ENCODE measurements at regions not wholly inside any gene's neighbourhood (a gene's known extent, or its start where the extent isn't known, plus 50 kb on each side); places are given as distances from the start of the nearest gene placed in this dataset.

GRCh38 chr9:89969156-89969675 lies 364.4 kb downstream of the GADD45G start:
- no peaks in the 10 kb centered on the region for H3K4me1 ChIP-seq (ENCODE audit: control insufficient read depth in 2 of 2, insufficient read depth in 2 of 2, low read length in 1 of 2)
- no peak overlapping the region for H3K4me3 ChIP-seq (ENCODE audit: low read depth in 1 of 2, low read length in 2 of 2)
- WGBS, 2 donors, result 21 to 22% methylated on average over 3 of the region's 3 CpGs
- no peaks in the 10 kb centered on the region for H3K36me3 ChIP-seq (ENCODE audit: control insufficient read depth in 2 of 2, insufficient read depth in 2 of 2, low read length in 1 of 2)
- H3K27ac ChIP-seq (ENCODE audit: low read depth in 2 of 2, low read length in 1 of 2), result no peak overlapping the region
- no peaks in the 10 kb centered on the region for H3K27me3 ChIP-seq (ENCODE audit: control insufficient read depth in 1 of 2, insufficient read depth in 2 of 2, low read length in 2 of 2)
- H3K9me3 ChIP-seq (ENCODE audit: control insufficient read depth in 2 of 2, insufficient read depth in 1 of 2, low read depth in 1 of 2, low read length in 1 of 2), result no peaks in the 10 kb centered on the region

GRCh38 chr9:89969881-89970639 lies 365.2 kb downstream of the GADD45G start:
- H3K4me1 ChIP-seq (ENCODE audit: control insufficient read depth in 2 of 2, insufficient read depth in 2 of 2, low read length in 1 of 2), result no peaks in the 10 kb centered on the region
- H3K36me3 ChIP-seq (ENCODE audit: control insufficient read depth in 2 of 2, insufficient read depth in 2 of 2, low read length in 1 of 2), result no peaks in the 10 kb centered on the region
- H3K4me3 ChIP-seq (ENCODE audit: low read depth in 1 of 2, low read length in 2 of 2), result no peak overlapping the region
- no peak overlapping the region for H3K27ac ChIP-seq (ENCODE audit: low read depth in 2 of 2, low read length in 1 of 2)
- WGBS, 2 donors, result 90 to 94% methylated on average over 11 of the region's 11 CpGs
- no peaks in the 10 kb centered on the region for H3K9me3 ChIP-seq (ENCODE audit: control insufficient read depth in 2 of 2, insufficient read depth in 1 of 2, low read depth in 1 of 2, low read length in 1 of 2)
- no peaks in the 10 kb centered on the region for H3K27me3 ChIP-seq (ENCODE audit: control insufficient read depth in 1 of 2, insufficient read depth in 2 of 2, low read length in 2 of 2)

DNA sequence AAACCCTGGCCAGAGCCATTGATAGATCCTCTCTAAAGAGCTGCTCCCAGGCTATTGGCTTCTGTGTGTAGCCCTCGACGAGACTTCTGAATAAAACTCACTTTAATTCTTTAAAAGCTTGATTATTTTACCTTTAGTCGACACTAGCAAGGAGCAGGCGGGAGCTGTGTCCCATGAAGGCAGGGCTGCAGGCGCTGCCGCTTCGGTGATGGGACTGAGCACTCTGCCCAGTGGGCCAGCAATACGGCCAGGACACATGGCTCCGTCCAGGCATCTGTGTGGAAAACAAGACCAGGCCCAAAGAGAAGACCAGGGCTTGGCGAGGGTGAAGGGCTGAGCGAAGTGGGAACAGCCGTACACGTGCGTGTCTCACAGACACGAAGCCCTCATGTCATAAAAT lies 365.9 kb downstream of the GADD45G start:
- Histone ChIP-seq H3K36me3 (ENCODE audit: control insufficient read depth in 2 of 2, insufficient read depth in 2 of 2, low read length in 1 of 2) (no peaks in the 10 kb centered on the region), H3K4me3 (ENCODE audit: low read depth in 1 of 2, low read length in 2 of 2) (no peak overlapping the region), H3K27me3 (ENCODE audit: control insufficient read depth in 1 of 2, insufficient read depth in 2 of 2, low read length in 2 of 2) (no peaks in the 10 kb centered on the region), H3K27ac (ENCODE audit: low read depth in 2 of 2, low read length in 1 of 2) (no peak overlapping the region), H3K4me1 (ENCODE audit: control insufficient read depth in 2 of 2, insufficient read depth in 2 of 2, low read length in 1 of 2) (no peaks in the 10 kb centered on the region), H3K9me3 (ENCODE audit: control insufficient read depth in 2 of 2, insufficient read depth in 1 of 2, low read depth in 1 of 2, low read length in 1 of 2) (no peaks in the 10 kb centered on the region)
- WGBS, 2 donors, result 96% methylated on average over 15 of the region's 15 CpGs

- Histone ChIP-seq H3K4me3 (ENCODE audit: low read depth in 1 of 2, low read length in 2 of 2) (no peak overlapping the region), H3K36me3 (ENCODE audit: control insufficient read depth in 2 of 2, insufficient read depth in 2 of 2, low read length in 1 of 2) (no peaks in the 10 kb centered on the region), H3K27ac (ENCODE audit: low read depth in 2 of 2, low read length in 1 of 2) (no peak overlapping the region), H3K27me3 (ENCODE audit: control insufficient read depth in 1 of 2, insufficient read depth in 2 of 2, low read length in 2 of 2) (no peaks in the 10 kb centered on the region), H3K9me3 (ENCODE audit: control insufficient read depth in 2 of 2, insufficient read depth in 1 of 2, low read depth in 1 of 2, low read length in 1 of 2) (no peaks in the 10 kb centered on the region), H3K4me1 (ENCODE audit: control insufficient read depth in 2 of 2, insufficient read depth in 2 of 2, low read length in 1 of 2) (no peaks in the 10 kb centered on the region)
- WGBS, 2 donors, result 79% methylated on average over 5 of the region's 5 CpGs
Measured at GRCh38 chr9:89972535-89972934, 367.7 kb downstream of the GADD45G start.

GRCh38 chr9:89974582-89974981 lies 369.8 kb downstream of the GADD45G start:
- H3K4me3 ChIP-seq (ENCODE audit: low read depth in 1 of 2, low read length in 2 of 2), result no peak overlapping the region
- H3K36me3 ChIP-seq (ENCODE audit: control insufficient read depth in 2 of 2, insufficient read depth in 2 of 2, low read length in 1 of 2), result no peaks in the 10 kb centered on the region
- H3K27me3 ChIP-seq (ENCODE audit: control insufficient read depth in 1 of 2, insufficient read depth in 2 of 2, low read length in 2 of 2), result no peaks in the 10 kb centered on the region
- no peak overlapping the region for H3K27ac ChIP-seq (ENCODE audit: low read depth in 2 of 2, low read length in 1 of 2)
- H3K4me1 ChIP-seq (ENCODE audit: control insufficient read depth in 2 of 2, insufficient read depth in 2 of 2, low read length in 1 of 2), result no peaks in the 10 kb centered on the region
- no peaks in the 10 kb centered on the region for H3K9me3 ChIP-seq (ENCODE audit: control insufficient read depth in 2 of 2, insufficient read depth in 1 of 2, low read depth in 1 of 2, low read length in 1 of 2)

DNA sequence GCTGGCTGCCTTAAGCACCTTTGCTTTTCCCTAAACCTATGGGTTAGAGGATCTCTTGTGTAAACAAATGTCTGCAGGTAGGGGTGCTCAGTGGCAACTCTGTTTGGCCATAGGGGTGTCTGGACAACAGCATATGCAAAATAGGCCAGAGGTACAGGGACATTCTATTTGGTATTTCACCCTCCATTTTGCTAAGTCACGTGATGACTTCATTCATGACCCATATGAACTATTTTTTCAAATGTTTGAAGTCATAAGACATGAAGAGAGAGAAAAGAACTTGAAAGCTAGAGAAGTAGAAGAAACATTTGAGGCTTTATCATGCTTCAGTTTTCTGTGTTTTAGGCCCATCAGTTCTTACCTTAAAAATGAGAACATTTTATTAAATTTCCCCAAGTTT lies 370.2 kb downstream of the GADD45G start:
- Histone ChIP-seq H3K27ac (ENCODE audit: low read depth in 2 of 2, low read length in 1 of 2) (no peak overlapping the region), H3K9me3 (ENCODE audit: control insufficient read depth in 2 of 2, insufficient read depth in 1 of 2, low read depth in 1 of 2, low read length in 1 of 2) (no peaks in the 10 kb centered on the region), H3K4me1 (ENCODE audit: control insufficient read depth in 2 of 2, insufficient read depth in 2 of 2, low read length in 1 of 2) (no peaks in the 10 kb centered on the region), H3K4me3 (ENCODE audit: low read depth in 1 of 2, low read length in 2 of 2) (no peak overlapping the region), H3K36me3 (ENCODE audit: control insufficient read depth in 2 of 2, insufficient read depth in 2 of 2, low read length in 1 of 2) (no peaks in the 10 kb centered on the region), H3K27me3 (ENCODE audit: control insufficient read depth in 1 of 2, insufficient read depth in 2 of 2, low read length in 2 of 2) (no peaks in the 10 kb centered on the region)
- WGBS, 2 donors, result 96 to 100% methylated on average over 1 of the region's 1 CpG

GRCh38 chr9:89975630-89976029 lies 370.8 kb downstream of the GADD45G start:
- Histone ChIP-seq H3K4me1 (ENCODE audit: control insufficient read depth in 2 of 2, insufficient read depth in 2 of 2, low read length in 1 of 2) (no peaks in the 10 kb centered on the region), H3K9me3 (ENCODE audit: control insufficient read depth in 2 of 2, insufficient read depth in 1 of 2, low read depth in 1 of 2, low read length in 1 of 2) (no peaks in the 10 kb centered on the region), H3K27me3 (ENCODE audit: control insufficient read depth in 1 of 2, insufficient read depth in 2 of 2, low read length in 2 of 2) (no peaks in the 10 kb centered on the region), H3K36me3 (ENCODE audit: control insufficient read depth in 2 of 2, insufficient read depth in 2 of 2, low read length in 1 of 2) (no peaks in the 10 kb centered on the region), H3K27ac (ENCODE audit: low read depth in 2 of 2, low read length in 1 of 2) (no peak overlapping the region), H3K4me3 (ENCODE audit: low read depth in 1 of 2, low read length in 2 of 2) (no peak overlapping the region)
- 69% methylated on average over 2 of the region's 2 CpGs for WGBS, 2 donors

DNA sequence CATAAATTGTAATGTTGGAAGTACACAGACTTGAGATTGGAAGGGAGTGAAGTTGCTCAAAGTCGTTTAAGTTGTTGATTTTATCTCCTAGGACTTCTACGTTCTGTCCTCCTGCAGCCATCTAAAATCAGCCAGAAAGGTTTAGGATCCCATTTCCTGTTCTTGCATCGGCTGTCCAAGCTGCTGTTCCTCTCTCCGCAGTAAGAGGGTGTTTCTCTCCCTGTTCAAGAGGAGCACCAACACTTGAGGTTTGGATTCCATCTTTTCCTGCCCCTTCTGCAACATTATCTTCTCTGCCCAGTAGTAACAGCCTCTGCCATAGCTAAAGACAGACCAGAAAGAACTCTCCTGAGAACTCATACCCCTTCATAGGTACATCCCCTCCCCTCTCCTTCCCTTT lies 373.4 kb downstream of the GADD45G start:
- H3K36me3 ChIP-seq (ENCODE audit: control insufficient read depth in 2 of 2, insufficient read depth in 2 of 2, low read length in 1 of 2), result no peaks in the 10 kb centered on the region
- 33 to 39% methylated on average over 4 of the region's 4 CpGs for WGBS, 2 donors
- no peaks in the 10 kb centered on the region for H3K9me3 ChIP-seq (ENCODE audit: control insufficient read depth in 2 of 2, insufficient read depth in 1 of 2, low read depth in 1 of 2, low read length in 1 of 2)
- no peaks in the 10 kb centered on the region for H3K27me3 ChIP-seq (ENCODE audit: control insufficient read depth in 1 of 2, insufficient read depth in 2 of 2, low read length in 2 of 2)
- H3K4me1 ChIP-seq (ENCODE audit: control insufficient read depth in 2 of 2, insufficient read depth in 2 of 2, low read length in 1 of 2), result peaks cover 0 to 3% of the 10 kb centered on the region in 2 donors
- no peak overlapping the region for H3K4me3 ChIP-seq (ENCODE audit: low read depth in 1 of 2, low read length in 2 of 2)
- H3K27ac ChIP-seq (ENCODE audit: low read depth in 2 of 2, low read length in 1 of 2), result no peak overlapping the region

DNA sequence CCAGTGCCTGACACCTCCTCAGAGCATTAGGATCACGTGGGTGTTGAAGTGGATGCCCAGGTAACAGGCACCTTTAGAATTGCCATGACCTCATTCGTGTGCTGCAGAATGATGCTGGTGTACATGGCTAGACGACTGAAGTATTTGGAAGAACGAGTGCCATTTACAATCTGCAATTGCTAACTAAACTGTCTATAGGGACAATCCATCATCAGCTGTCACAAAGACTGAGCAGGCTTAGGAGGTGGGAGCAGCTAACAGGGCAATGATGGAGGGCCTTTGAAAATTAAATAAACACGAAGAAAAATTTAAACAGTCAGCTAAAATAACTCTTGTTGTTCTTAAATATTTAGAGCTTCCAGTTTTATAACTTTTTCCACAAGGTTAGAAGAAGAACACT lies 375.8 kb downstream of the GADD45G start:
- 65 to 68% methylated on average over 5 of the region's 5 CpGs for WGBS, 2 donors

GRCh38 chr9:89982016-89982415 lies 377.2 kb downstream of the GADD45G start:
- no peaks in the 10 kb centered on the region for H3K27me3 ChIP-seq (ENCODE audit: control insufficient read depth in 1 of 2, insufficient read depth in 2 of 2, low read length in 2 of 2)
- H3K27ac ChIP-seq (ENCODE audit: low read depth in 2 of 2, low read length in 1 of 2), result no peak overlapping the region
- H3K4me1 ChIP-seq (ENCODE audit: control insufficient read depth in 2 of 2, insufficient read depth in 2 of 2, low read length in 1 of 2), result peaks cover 0 to 9% of the 10 kb centered on the region in 2 donors
- H3K9me3 ChIP-seq (ENCODE audit: control insufficient read depth in 2 of 2, insufficient read depth in 1 of 2, low read depth in 1 of 2, low read length in 1 of 2), result no peaks in the 10 kb centered on the region
- 87% methylated on average over 3 of the region's 3 CpGs for WGBS, 2 donors
- no peaks in the 10 kb centered on the region for H3K36me3 ChIP-seq (ENCODE audit: control insufficient read depth in 2 of 2, insufficient read depth in 2 of 2, low read length in 1 of 2)
- H3K4me3 ChIP-seq (ENCODE audit: low read depth in 1 of 2, low read length in 2 of 2), result no peak overlapping the region

More for the DNA sequence above, 375.8 kb downstream of the GADD45G start:
- H3K9me3 ChIP-seq (ENCODE audit: control insufficient read depth in 2 of 2, insufficient read depth in 1 of 2, low read depth in 1 of 2, low read length in 1 of 2), result no peaks in the 10 kb centered on the region
- H3K4me1 ChIP-seq (ENCODE audit: control insufficient read depth in 2 of 2, insufficient read depth in 2 of 2, low read length in 1 of 2), result peaks cover 0 to 4% of the 10 kb centered on the region in 2 donors
- H3K27ac ChIP-seq (ENCODE audit: low read depth in 2 of 2, low read length in 1 of 2), result no peak overlapping the region
- no peaks in the 10 kb centered on the region for H3K36me3 ChIP-seq (ENCODE audit: control insufficient read depth in 2 of 2, insufficient read depth in 2 of 2, low read length in 1 of 2)
- H3K27me3 ChIP-seq (ENCODE audit: control insufficient read depth in 1 of 2, insufficient read depth in 2 of 2, low read length in 2 of 2), result no peaks in the 10 kb centered on the region
- no peak overlapping the region for H3K4me3 ChIP-seq (ENCODE audit: low read depth in 1 of 2, low read length in 2 of 2)
